Esophagus (tissue), 2 donors: ENCODE measurements at regions not wholly inside any gene's neighbourhood (a gene's known extent, or its start where the extent isn't known, plus 50 kb on each side); places are given as distances from the start of the nearest gene placed in this dataset.

Source experiments
- H3K27ac ChIP-seq, 2 donors: one replicate each; pipeline ENCODE4 v1.5.1; 2013; ENCODE audit warnings: low read depth in 2 of 2, mild to moderate bottlenecking in 2 of 2, inconsistent platforms in 1 of 2, low read length in 1 of 2, moderate library complexity in 1 of 2
- H3K27me3 ChIP-seq, 2 donors: one replicate each; pipeline ENCODE4 v1.6.1; 2013; ENCODE audit warnings: low read length in 2 of 2, control low read depth in 1 of 2, mild to moderate bottlenecking in 1 of 2; ENCODE audit not compliant: insufficient read depth in 2 of 2, control insufficient read depth in 1 of 2
- H3K36me3 ChIP-seq, 2 donors: one replicate each; pipeline ENCODE4 v1.6.1; 2013; ENCODE audit warnings: low read length in 1 of 2; ENCODE audit not compliant: control insufficient read depth in 2 of 2, insufficient read depth in 2 of 2
- H3K4me1 ChIP-seq, 2 donors: one replicate each; pipeline ENCODE4 v1.6.1; 2013; ENCODE audit warnings: low read length in 1 of 2; ENCODE audit not compliant: control insufficient read depth in 2 of 2, insufficient read depth in 2 of 2
- H3K4me3 ChIP-seq, 2 donors: one replicate each; pipeline ENCODE4 v1.5.1; 2013; ENCODE audit warnings: low read length in 2 of 2, mild to moderate bottlenecking in 2 of 2, low read depth in 1 of 2, moderate library complexity in 1 of 2
- H3K9me3 ChIP-seq, 2 donors: one replicate each; pipeline ENCODE4 v1.6.1; 2013; ENCODE audit warnings: mild to moderate bottlenecking in 2 of 2, low read depth in 1 of 2, low read length in 1 of 2, moderate library complexity in 1 of 2; ENCODE audit not compliant: control insufficient read depth in 2 of 2, insufficient read depth in 1 of 2
- WGBS, 2 donors: extraction: QIAGEN DNeasy Blood & Tissue Kit; methylation state at CpG; one replicate each; pipeline ENCODE4 v1.1.7; 2013; 5-methylcytosine and 5-hydroxymethylcytosine counted together
- donor health status: healthy with polysubstance abuse.
- donor health status: Bipolar disorder and iron deficiency.

- Histone ChIP-seq H3K27me3 (no peaks in the 10 kb centered on the region), H3K9me3 (no peaks in the 10 kb centered on the region), H3K4me1 (peaks cover 0 to 2% of the 10 kb centered on the region in 2 donors), H3K27ac (no peak overlapping the region), H3K4me3 (no peak overlapping the region), H3K36me3 (no peaks in the 10 kb centered on the region)
- 58 to 67% methylated on average over 4 of the region's 4 CpGs for WGBS, 2 donors
These were observed 511.8 kb upstream of the SLITRK1 start for GRCh38 chr13:84393981-84394625.

- 30 to 52% methylated on average over 3 of the region's 3 CpGs for WGBS, 2 donors
- Histone ChIP-seq H3K36me3 (no peaks in the 10 kb centered on the region), H3K4me1 (no peaks in the 10 kb centered on the region), H3K27me3 (no peaks in the 10 kb centered on the region), H3K27ac (no peak overlapping the region), H3K9me3 (peaks cover 0 to 9% of the 10 kb centered on the region in 2 donors), H3K4me3 (no peak overlapping the region)
These were observed 498.6 kb upstream of the SLITRK1 start for GRCh38 chr13:84380866-84381265.

GRCh38 chr13:84377106-84377505 lies 494.8 kb upstream of the SLITRK1 start:
- no peak overlapping the region for H3K4me3 ChIP-seq
- H3K4me1 ChIP-seq: no peaks in the 10 kb centered on the region
- no peaks in the 10 kb centered on the region for H3K9me3 ChIP-seq
- H3K36me3 ChIP-seq: no peaks in the 10 kb centered on the region
- H3K27me3 ChIP-seq: no peaks in the 10 kb centered on the region
- no peak overlapping the region for H3K27ac ChIP-seq

- H3K36me3 ChIP-seq: no peaks in the 10 kb centered on the region
- no peak overlapping the region for H3K27ac ChIP-seq
- H3K27me3 ChIP-seq: no peaks in the 10 kb centered on the region
- H3K9me3 ChIP-seq: no peaks in the 10 kb centered on the region
- H3K4me1 ChIP-seq: no peaks in the 10 kb centered on the region
- no peak overlapping the region for H3K4me3 ChIP-seq
- WGBS, 2 donors: 88 to 92% methylated on average over 2 of the region's 2 CpGs
These were observed 484.2 kb upstream of the SLITRK1 start for GRCh38 chr13:84366506-84366905.

GRCh38 chr13:84362777-84363176 lies 480.5 kb upstream of the SLITRK1 start:
- Histone ChIP-seq H3K4me3 (no peak overlapping the region), H3K27ac (no peak overlapping the region), H3K27me3 (no peaks in the 10 kb centered on the region), H3K4me1 (no peaks in the 10 kb centered on the region), H3K36me3 (no peaks in the 10 kb centered on the region), H3K9me3 (no peaks in the 10 kb centered on the region)
- WGBS, 2 donors: 61 to 65% methylated on average over 3 of the region's 3 CpGs

GRCh38 chr13:84360822-84361221 lies 478.5 kb upstream of the SLITRK1 start:
- WGBS, 2 donors: 77 to 80% methylated on average over 4 of the region's 4 CpGs
- H3K4me3 ChIP-seq: no peak overlapping the region
- H3K36me3 ChIP-seq: no peaks in the 10 kb centered on the region
- no peaks in the 10 kb centered on the region for H3K4me1 ChIP-seq
- no peaks in the 10 kb centered on the region for H3K27me3 ChIP-seq
- no peak overlapping the region for H3K27ac ChIP-seq
- no peaks in the 10 kb centered on the region for H3K9me3 ChIP-seq

- no peaks in the 10 kb centered on the region for H3K4me1 ChIP-seq
- 89 to 91% methylated on average over 4 of the region's 4 CpGs for WGBS, 2 donors
- H3K4me3 ChIP-seq: no peak overlapping the region
- no peaks in the 10 kb centered on the region for H3K27me3 ChIP-seq
- H3K9me3 ChIP-seq: no peaks in the 10 kb centered on the region
- no peak overlapping the region for H3K27ac ChIP-seq
- H3K36me3 ChIP-seq: no peaks in the 10 kb centered on the region
These were observed 476.3 kb upstream of the SLITRK1 start for GRCh38 chr13:84358601-84359000.

- H3K4me1 ChIP-seq: no peaks in the 10 kb centered on the region
- H3K27ac ChIP-seq: no peak overlapping the region
- no peaks in the 10 kb centered on the region for H3K27me3 ChIP-seq
- H3K4me3 ChIP-seq: no peak overlapping the region
- H3K9me3 ChIP-seq: no peaks in the 10 kb centered on the region
- no peaks in the 10 kb centered on the region for H3K36me3 ChIP-seq
These were observed 470.7 kb upstream of the SLITRK1 start for GRCh38 chr13:84352946-84353345.

GRCh38 chr13:84339456-84339855 lies 457.2 kb upstream of the SLITRK1 start:
- H3K36me3 ChIP-seq: no peaks in the 10 kb centered on the region
- H3K27ac ChIP-seq: no peak overlapping the region
- H3K27me3 ChIP-seq: no peaks in the 10 kb centered on the region
- no peaks in the 10 kb centered on the region for H3K9me3 ChIP-seq
- H3K4me1 ChIP-seq: no peaks in the 10 kb centered on the region
- no peak overlapping the region for H3K4me3 ChIP-seq

- no peaks in the 10 kb centered on the region for H3K4me1 ChIP-seq
- 53 to 71% methylated on average over 2 of the region's 2 CpGs for WGBS, 2 donors
- no peaks in the 10 kb centered on the region for H3K36me3 ChIP-seq
- no peak overlapping the region for H3K27ac ChIP-seq
- no peaks in the 10 kb centered on the region for H3K27me3 ChIP-seq
- no peak overlapping the region for H3K4me3 ChIP-seq
- no peaks in the 10 kb centered on the region for H3K9me3 ChIP-seq
These were observed 450.1 kb upstream of the SLITRK1 start for GRCh38 chr13:84332346-84332745.
